ENCODE measurements at regions not wholly inside any gene's neighbourhood (a gene's known extent, or its start where the extent isn't known, plus 50 kb on each side); places are given as distances from the start of the nearest gene placed in this dataset.

DNA sequence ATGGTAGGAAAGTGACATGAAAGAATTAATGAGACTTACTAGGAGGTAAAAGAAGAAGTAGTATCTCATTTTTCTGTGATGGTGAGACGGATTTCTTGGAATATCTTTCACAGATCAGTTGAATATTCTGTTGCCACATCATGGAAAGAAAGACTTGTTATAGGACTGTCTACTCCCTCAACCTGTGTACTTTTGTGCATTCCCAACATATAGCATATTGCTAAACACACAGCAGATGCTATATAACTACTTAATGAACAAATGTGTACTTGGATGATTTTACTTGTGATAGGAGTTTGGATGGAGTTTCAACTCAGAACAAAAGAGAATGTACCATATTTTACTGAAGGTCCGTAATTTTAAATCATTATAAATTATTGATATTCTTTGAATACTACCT lies 128.5 kb downstream of the LURAP1L start:
- H2AFZ ChIP-seq = no peak overlapping the region
- Mint-ChIP-seq H3K9me3 (no peaks in the 10 kb centered on the region), H3K4me1 (peaks cover 6% of the 10 kb centered on the region; the same call in 2 of the 3 replicates), H3K36me3 (ENCODE audit: low read depth) (peaks cover 4% of the 10 kb centered on the region; the same call in 1 of the 3 replicates), H3K4me3 (no peak overlapping the region), H3K27me3 (ENCODE audit: insufficient read depth, low read depth, poor library complexity) (no peaks in the 10 kb centered on the region), H3K27ac (no peak overlapping the region)
- DNase-seq (ENCODE audit: low spot score) (no peak), ATAC-seq (no peak)
- no peaks in the 10 kb centered on the region for H4K20me1 ChIP-seq (replicated peaks; ENCODE audit: insufficient read depth)
- no peak overlapping the region for H3K27ac ChIP-seq (ENCODE audit: low read depth)
- H3K36me3 ChIP-seq (ENCODE audit: insufficient read depth) = no peaks in the 10 kb centered on the region
- H3K79me2 ChIP-seq (replicated peaks; ENCODE audit: insufficient read depth) = no peaks in the 10 kb centered on the region
- no peaks in the 10 kb centered on the region for H3F3A ChIP-seq (replicated peaks; ENCODE audit: low read depth)
- no peak overlapping the region for H3K4me2 ChIP-seq
- H3K27me3 ChIP-seq (ENCODE audit: insufficient read depth) = no peaks in the 10 kb centered on the region
- no peaks in the 10 kb centered on the region for H3K4me1 ChIP-seq (ENCODE audit: insufficient read depth)
- no peak for TF ChIP-seq ZNF114 (CRISPR knock-in tag; IDR thresholded peaks at IDR 0.05)
- TF ChIP-seq POLR2AphosphoS5 (IDR thresholded peaks at IDR 0.05; ENCODE audit: low read depth) = no peak
- TF ChIP-seq STAT1 (IDR thresholded peaks at IDR 0.05; ENCODE audit: unreplicated experiment) = no peak
- no peak for TF ChIP-seq CREB1 (CRISPR knock-in tag; IDR thresholded peaks at IDR 0.05; ENCODE audit: low read depth)
- TF ChIP-seq EZH2 (IDR thresholded peaks at IDR 0.05; ENCODE audit: low read depth, unreplicated experiment) = no peak
- TF ChIP-seq ETS1 (IDR thresholded peaks at IDR 0.05) = no peak
- no peak for TF ChIP-seq NANOG (IDR thresholded peaks at IDR 0.05; ENCODE audit: borderline replicate concordance)
- TF ChIP-seq JUNB (IDR thresholded peaks at IDR 0.05; ENCODE audit: unreplicated experiment) = no peak
- TF ChIP-seq ZNF331 (CRISPR knock-in tag; IDR thresholded peaks at IDR 0.05; ENCODE audit: low read depth) = no peak
- TF ChIP-seq, protein P1, sequence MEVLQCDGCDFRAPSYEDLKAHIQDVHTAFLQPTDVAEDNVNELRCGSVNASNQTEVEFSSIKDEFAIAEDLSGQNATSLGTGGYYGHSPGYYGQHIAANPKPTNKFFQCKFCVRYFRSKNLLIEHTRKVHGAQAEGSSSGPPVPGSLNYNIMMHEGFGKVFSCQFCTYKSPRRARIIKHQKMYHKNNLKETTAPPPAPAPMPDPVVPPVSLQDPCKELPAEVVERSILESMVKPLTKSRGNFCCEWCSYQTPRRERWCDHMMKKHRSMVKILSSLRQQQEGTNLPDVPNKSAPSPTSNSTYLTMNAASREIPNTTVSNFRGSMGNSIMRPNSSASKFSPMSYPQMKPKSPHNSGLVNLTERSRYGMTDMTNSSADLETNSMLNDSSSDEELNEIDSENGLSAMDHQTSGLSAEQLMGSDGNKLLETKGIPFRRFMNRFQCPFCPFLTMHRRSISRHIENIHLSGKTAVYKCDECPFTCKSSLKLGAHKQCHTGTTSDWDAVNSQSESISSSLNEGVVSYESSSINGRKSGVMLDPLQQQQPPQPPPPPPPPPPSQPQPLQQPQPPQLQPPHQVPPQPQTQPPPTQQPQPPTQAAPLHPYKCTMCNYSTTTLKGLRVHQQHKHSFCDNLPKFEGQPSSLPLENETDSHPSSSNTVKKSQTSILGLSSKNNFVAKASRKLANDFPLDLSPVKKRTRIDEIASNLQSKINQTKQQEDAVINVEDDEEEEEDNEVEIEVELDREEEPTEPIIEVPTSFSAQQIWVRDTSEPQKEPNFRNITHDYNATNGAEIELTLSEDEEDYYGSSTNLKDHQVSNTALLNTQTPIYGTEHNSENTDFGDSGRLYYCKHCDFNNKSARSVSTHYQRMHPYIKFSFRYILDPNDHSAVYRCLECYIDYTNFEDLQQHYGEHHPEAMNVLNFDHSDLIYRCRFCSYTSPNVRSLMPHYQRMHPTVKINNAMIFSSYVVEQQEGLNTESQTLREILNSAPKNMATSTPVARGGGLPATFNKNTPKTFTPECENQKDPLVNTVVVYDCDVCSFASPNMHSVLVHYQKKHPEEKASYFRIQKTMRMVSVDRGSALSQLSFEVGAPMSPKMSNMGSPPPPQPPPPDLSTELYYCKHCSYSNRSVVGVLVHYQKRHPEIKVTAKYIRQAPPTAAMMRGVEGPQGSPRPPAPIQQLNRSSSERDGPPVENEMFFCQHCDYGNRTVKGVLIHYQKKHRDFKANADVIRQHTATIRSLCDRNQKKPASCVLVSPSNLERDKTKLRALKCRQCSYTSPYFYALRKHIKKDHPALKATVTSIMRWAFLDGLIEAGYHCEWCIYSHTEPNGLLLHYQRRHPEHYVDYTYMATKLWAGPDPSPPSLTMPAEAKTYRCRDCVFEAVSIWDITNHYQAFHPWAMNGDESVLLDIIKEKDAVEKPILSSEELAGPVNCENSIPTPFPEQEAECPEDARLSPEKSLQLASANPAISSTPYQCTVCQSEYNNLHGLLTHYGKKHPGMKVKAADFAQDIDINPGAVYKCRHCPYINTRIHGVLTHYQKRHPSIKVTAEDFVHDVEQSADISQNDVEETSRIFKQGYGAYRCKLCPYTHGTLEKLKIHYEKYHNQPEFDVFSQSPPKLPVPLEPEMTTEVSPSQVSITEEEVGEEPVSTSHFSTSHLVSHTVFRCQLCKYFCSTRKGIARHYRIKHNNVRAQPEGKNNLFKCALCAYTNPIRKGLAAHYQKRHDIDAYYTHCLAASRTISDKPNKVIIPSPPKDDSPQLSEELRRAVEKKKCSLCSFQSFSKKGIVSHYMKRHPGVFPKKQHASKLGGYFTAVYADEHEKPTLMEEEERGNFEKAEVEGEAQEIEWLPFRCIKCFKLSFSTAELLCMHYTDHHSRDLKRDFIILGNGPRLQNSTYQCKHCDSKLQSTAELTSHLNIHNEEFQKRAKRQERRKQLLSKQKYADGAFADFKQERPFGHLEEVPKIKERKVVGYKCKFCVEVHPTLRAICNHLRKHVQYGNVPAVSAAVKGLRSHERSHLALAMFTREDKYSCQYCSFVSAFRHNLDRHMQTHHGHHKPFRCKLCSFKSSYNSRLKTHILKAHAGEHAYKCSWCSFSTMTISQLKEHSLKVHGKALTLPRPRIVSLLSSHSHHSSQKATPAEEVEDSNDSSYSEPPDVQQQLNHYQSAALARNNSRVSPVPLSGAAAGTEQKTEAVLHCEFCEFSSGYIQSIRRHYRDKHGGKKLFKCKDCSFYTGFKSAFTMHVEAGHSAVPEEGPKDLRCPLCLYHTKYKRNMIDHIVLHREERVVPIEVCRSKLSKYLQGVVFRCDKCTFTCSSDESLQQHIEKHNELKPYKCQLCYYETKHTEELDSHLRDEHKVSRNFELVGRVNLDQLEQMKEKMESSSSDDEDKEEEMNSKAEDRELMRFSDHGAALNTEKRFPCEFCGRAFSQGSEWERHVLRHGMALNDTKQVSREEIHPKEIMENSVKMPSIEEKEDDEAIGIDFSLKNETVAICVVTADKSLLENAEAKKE (CRISPR knock-in tag; IDR thresholded peaks at IDR 0.05) = no peak
- no peak overlapping the region for H3K4me3 ChIP-seq
- peaks cover 5% of the 10 kb centered on the region; the same call in 1 of the 2 replicates for H3K9me2 ChIP-seq (ENCODE audit: insufficient read depth)

Measured in GM23338 (cell line).